ENCODE measurements at regions not wholly inside any gene's neighbourhood (a gene's known extent, or its start where the extent isn't known, plus 50 kb on each side); places are given as distances from the start of the nearest gene placed in this dataset.

GRCh38 chr10:112080231-112080630, 103.3 kb downstream of the GPAM start:
- TF ChIP-seq CTCF (IDR thresholded peaks at IDR 0.05) (no peak), POLR2A (IDR thresholded peaks at IDR 0.05) (no peak), EP300 (IDR thresholded peaks at IDR 0.05) (no peak), POLR2AphosphoS5 (IDR thresholded peaks at IDR 0.05) (no peak)

Measured in sigmoid colon (tissue), 4 donors.